NOMO-1 treated with DMSO at 0.1 percent for 48 hours (cell line): ENCODE measurements at regions not wholly inside any gene's neighbourhood (a gene's known extent, or its start where the extent isn't known, plus 50 kb on each side); places are given as distances from the start of the nearest gene placed in this dataset.

Experiments
- DNase-seq: peaks from one replicate; lab custom pipeline; 2025; ENCODE audit not compliant: unreplicated experiment; lab: John Stamatoyannopoulos, UW

DNA sequence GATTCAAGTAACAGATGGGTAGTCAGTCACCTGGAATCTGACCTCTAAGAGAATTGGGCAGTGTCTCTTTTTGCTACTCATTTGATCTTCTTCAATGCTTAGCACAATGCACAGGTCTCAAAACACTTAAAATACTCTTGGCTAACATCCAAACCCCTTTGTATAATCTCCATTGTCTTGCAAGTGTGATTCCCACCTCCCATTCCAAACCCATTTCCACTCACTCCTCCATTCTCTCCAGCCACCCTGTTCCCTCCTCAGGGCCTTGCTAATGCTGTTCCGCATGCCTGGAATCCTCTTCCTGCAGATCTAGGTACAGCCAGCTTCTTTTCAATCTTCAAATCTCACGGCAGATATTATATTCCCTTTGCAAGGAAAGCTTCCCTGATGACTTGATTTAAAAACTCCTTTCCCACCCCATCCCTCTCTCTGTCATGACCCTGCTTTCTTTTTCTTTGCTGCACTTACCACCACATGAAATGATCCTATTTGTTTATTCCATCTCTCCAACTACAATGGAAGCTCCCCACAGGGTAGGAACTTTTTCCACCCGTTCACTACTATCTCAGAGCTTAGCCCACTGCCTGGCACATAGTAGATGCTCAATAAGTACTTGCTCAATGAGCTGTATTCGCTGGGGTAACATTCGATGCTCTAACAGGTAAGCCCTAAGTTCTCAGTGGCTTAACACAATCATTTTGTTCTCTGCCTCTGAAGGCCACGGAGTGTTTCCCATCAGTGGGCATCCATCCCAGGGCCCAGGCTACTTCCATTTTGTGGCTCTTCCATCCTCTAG is 121.7 kb downstream of the MN1 start:
- no peak for DNase-seq

DNA sequence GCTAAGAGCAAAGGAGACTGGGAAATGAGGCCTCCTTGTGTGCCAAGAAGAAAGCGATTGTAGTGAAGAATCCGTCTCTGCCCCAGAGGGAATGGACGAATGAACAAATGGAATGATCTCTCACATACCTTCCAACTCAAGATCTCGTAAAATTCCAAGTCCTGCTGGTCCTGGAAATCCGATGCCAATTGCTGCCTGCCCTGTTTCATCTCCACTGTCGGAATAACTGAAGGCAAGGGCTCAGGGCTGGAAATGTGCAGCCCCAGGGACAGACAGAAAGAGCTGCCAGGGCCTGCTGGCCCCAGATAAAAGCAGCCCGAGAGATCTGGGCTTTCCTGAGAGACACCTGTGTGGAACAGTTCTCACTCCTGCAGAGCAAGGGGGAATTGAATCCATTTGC is 120.9 kb downstream of the MN1 start:
- no peak for DNase-seq

DNA sequence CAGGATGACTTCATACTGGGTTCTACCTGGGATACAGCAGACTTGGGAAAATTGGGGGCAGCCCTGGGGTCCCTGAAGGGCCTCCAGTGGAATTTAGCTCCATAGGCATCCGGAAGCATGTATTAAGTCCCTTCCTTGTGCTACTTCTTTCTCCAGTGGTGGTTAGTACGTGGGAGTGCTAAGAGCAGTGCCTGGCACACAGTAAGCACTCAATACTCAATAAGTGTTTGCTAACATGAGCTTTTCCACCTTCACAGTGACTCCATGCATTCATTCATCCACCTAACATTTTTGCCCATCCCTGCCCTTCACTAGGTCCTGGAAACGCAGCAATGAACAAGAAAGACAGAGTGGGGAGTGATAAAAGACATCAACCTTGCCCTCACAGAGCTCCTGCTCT is 120.5 kb downstream of the MN1 start:
- no peak for DNase-seq

DNA sequence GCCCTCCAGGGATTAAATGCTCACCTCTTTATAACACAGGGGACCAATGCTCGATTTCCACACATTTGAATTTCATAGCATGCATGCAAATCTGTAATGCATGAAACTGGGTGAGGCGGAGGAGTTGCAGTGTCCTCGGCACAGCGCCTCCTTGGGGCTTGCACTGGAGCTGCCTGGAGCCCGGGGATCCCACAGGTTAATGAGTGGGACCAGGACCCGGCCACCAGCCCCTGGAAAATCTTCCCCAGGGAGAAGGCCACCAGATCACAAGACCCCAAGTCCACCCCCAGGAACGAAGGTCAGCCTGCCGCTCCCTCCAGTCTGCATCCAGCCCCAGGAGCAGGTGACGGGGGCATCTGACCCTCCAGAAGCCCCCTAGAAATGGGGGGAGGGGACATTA is 119.1 kb downstream of the MN1 start:
- no peak for DNase-seq

DNA sequence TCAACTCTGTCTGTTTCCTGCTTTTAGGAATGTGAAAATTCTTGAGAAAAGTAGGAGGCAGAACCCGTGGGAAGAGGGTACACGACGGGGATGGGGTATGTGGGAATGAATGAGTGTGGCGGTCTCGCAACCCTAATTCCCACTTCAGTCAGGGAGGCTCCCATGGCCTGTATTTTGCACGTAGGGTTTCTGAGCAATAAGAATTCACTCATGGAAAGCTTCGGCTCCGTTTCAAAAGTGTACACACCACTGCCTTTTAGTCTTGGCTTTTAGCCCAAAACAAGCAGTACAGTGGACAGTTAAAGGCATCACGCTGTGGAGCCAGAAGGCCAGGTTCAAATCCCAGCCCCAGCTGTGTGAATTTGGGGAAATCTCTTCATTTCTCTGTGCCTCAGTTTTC is 116.7 kb downstream of the MN1 start:
- DNase-seq: no peak

DNA sequence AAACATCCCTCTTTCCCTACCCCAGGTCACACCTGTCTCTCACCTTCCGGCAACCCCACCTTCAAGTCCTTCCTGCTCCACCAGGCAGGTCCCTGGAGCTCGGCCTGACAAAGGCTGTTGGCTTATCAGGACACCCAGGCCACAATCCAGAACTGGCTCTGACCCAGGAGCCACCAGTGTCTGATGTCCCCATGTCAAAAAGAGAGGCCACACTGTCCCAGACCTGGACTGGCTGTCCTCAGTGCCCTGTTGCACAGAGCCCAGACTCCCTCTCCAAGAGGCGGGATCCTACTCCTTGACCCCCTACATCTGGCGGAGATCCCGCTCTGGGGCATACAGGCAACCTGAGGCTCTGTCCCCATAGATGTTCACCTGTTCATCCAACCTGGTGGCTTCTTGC is 116.0 kb downstream of the MN1 start:
- DNase-seq: no peak

DNA sequence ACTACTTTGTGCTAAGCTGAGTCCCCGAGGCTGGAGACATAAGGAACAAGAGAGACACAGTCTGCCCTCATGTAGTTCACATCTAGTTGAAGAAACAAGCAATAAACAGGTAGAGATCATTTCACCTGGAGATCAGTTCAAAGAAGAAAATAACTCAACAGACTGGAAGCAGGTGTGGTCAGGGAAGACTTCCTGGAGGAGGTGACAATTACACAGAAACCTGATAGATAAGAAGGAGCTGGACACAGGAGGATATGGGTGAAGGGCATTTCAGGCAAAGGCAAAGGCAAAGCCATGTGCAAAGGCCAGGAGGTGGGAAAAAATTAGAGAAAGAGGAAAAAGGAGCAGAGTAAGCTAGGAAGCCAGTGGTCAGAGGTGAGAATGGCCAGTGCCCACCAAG is 115.6 kb downstream of the MN1 start:
- no peak for DNase-seq

DNA sequence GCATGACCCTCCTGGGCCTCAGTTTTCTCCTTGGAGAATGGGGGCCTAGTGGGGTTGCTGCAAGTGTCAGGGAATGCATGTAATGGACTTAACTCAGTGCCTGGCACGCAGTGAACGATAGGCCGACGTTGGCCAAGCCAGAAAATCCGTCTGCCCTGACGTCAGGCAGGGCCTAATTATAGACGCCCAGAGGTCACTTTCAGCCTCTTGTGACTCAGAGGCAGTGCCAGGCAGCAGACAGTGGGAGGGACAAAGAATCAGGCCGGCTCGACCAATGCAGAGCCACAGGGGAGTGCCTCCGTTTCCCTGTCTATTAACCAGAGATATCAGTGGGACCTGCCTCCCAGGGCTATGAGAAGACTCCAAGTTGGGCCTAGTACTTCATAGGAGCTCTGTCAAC is 115.0 kb downstream of the MN1 start:
- peak; percentile 28 for DNase-seq

DNA sequence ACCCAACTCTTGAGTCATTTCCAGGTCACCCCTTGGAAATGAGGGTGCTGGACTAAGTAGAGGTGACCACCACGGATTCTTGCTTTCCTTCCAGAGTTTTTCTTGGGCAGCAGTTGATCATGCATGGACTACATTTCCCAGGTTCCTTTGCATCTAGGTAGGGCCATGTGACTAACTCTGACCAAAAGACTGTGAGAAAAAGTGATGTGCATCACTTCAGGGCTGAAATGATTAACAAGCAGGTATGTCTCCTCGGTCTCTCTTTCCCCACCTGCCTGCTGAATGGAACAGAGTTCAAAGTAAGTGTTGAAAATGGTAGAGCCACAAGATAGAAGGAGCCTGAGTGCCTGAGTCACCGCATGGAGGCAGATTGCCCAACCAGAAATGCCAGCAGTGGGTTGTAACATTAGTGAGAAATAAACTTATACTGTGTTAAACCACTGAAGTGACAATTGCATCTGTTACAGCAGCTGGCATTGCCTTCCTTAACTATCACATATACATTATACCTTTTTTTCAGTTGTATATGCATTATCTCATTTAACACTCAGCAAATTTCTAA is 113.5 kb downstream of the MN1 start:
- no peak for DNase-seq

DNA sequence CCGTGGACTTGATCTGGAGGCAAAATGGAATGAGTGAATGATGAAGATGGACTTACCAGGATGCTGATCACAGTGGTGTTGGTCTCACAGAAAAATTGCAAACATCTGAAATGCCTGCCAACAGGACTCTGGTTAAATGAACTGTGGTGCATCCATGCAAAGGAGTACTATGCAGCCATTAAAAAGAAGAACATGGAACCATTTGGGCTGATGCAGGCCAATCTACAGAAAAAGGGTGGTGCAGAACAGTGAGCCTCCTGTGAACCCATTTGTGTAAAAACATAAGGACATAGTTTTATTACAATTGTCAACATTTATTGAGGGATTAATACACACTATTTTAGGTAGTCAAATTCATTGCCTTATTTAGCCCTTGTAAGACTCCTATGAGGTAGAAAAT is 111.9 kb downstream of the MN1 start:
- DNase-seq: no peak

DNA sequence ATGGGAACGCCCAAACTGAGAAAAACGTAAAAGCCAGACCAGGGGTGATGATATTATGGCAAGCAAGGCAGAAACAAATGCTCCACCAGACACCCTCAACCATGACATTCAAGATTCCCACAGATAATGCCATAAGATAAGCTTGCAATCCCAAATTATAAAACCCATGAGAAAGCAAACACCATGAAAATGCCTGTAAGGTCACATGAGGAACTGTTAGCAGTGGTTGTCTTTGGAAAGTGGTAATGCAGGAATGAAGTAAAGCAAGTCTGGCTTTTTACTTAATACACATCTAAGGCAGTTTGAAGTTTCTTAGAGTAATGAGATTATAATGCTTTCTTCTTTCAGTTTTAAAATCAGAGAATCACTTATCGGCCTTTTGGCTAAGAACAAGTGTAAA is 111.0 kb downstream of the MN1 start:
- DNase-seq: no peak

DNA sequence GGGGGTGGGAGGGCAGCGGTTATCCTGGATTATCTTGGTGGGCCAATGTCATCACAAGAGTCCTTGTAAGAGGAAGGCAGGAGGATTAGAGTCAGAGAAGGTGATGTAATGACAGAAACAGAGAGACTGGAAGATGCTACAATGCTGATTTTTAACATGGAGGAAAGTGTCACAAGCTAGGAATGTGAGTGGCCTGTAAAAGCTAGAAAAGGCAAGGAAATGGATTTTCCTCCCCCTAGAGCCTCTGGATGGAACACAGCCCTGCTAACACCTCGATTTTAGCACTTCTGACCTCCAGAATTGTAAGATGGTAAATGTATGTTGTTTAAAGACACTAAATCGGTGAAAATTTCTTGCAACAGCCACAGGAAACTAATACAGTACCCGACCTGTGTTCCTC is 109.3 kb downstream of the MN1 start:
- DNase-seq: no peak

DNA sequence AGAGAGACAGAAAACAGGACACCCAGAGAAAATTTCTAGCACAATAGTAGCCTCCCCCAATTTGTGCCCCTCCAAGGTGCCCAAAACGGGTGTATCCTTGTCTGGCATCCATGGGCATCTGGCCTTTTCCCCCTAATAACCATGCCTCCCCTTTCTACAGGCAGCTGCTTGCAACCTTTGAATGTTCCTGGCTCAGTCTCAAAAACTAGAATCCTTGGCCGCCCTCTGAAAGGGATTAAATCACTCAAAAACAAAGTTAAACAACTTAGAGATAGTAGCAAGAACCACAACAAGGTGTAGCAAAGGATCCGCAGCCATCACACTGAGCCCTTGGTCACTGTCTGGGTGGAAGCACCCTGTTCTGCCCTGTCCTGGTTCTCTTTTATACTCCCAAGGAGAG is 105.6 kb downstream of the MN1 start:
- no peak for DNase-seq

DNA sequence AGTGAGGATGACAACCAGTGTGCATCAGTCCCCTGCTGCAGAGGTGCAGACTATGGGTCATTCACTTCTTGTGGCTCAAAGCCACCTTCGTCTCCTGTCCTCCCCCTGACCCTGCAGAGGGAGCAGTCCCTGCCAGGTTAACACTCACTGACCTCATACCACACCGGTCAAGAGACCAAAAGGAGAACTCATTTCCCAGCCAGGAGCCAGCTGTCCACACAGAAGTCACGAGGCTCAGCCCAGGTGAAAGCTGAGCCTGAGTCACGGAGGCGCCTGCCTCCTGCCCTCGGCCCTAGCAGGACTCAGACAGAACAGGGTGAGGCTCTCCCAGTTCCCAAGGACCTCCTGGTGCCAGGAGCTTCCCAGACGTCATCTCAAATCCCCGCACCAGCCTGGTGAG is 103.7 kb downstream of the MN1 start:
- no peak for DNase-seq
